SK-N-SH (cell line): ENCODE measurements at regions not wholly inside any gene's neighbourhood (a gene's known extent, or its start where the extent isn't known, plus 50 kb on each side); places are given as distances from the start of the nearest gene placed in this dataset.

Experiments
- CTCF ChIA-PET: fragments of 300-600, 350-600 bp; formaldehyde crosslinking; extraction: SDS; loops from one replicate; lab custom pipeline; 2021; lab: Yijun Ruan, JAX
- POLR2A ChIA-PET: fragments of 350-600 bp; sonication (Branson Sonifier 250); formaldehyde crosslinking; extraction: SDS; loops from one replicate; lab custom pipeline; 2020; ENCODE audit warnings: antibody characterized with exemption, inconsistent platforms; lab: Yijun Ruan, JAX
- DNase-seq: peaks from one replicate; pipeline ENCODE4 v3.0.0; 2012
- H2AFZ ChIP-seq: fragments of 200-600 bp; sonication (generic); 2 replicates; pipeline ENCODE4 v1.8.1; 2016; ENCODE audit warnings: antibody characterized with exemption, mild to moderate bottlenecking, low read depth
- H3F3A ChIP-seq: fragments of 200-600 bp; sonication (generic); replicated peaks from 2 replicates; pipeline ENCODE3; 2016; ENCODE audit warnings: antibody characterized with exemption, mild to moderate bottlenecking; ENCODE audit not compliant: insufficient read depth
- H3K27ac ChIP-seq, 2 experiments: fragments of 200-500 bp in 1 of 2; fragments of 200-600 bp in 1 of 2; sonication (Bioruptor generic) in 1 of 2; sonication (generic), shearing (Covaris generic) in 1 of 2; 2 replicates each; pipeline versions ENCODE4 v1.5.1 to v1.6.1; 2014 to 2016; ENCODE audit warnings: low read depth in 2 of 2, inconsistent platforms in 1 of 2, low read length in 1 of 2, mild to moderate bottlenecking in 1 of 2, mixed read lengths in 1 of 2
- H3K27me3 ChIP-seq: fragments of 200-600 bp; sonication (generic), shearing (Covaris generic); 2 replicates; pipeline ENCODE4 v1.6.1; 2016; ENCODE audit warnings: mixed run types; ENCODE audit not compliant: insufficient read depth
- H3K36me3 ChIP-seq, 2 experiments: fragments of 200-500 bp in 1 of 2; fragments of 200-600 bp in 1 of 2; sonication (Bioruptor generic) in 1 of 2; sonication (generic) in 1 of 2; replicated peaks in 1 of 2; 2 replicates each; pipeline versions ENCODE3 to v1.5.1; 2014 to 2016; ENCODE audit warnings: low read length in 1 of 2, mild to moderate bottlenecking in 1 of 2; ENCODE audit not compliant: insufficient read depth in 2 of 2, control insufficient read depth in 1 of 2
- H3K4me1 ChIP-seq, 2 experiments: fragments of 200-500 bp in 1 of 2; fragments of 200-600 bp in 1 of 2; sonication (Bioruptor generic) in 1 of 2; sonication (generic), shearing (Covaris generic) in 1 of 2; 2 replicates each; pipeline versions ENCODE4 v1.5.1 to v1.6.1; 2014 to 2016; ENCODE audit warnings: low read depth in 1 of 2, low read length in 1 of 2, mixed run types in 1 of 2; ENCODE audit not compliant: insufficient read depth in 2 of 2, control insufficient read depth in 1 of 2
- H3K4me2 ChIP-seq: fragments of 200-600 bp; sonication (generic), shearing (Covaris generic); 2 replicates; pipeline ENCODE4 v1.6.1; 2017; ENCODE audit warnings: mixed run types
- H3K4me3 ChIP-seq, 2 experiments: fragments of 200-500 bp in 1 of 2; fragments of 200-600 bp in 1 of 2; sonication (Bioruptor generic) in 1 of 2; sonication (generic), shearing (Covaris generic) in 1 of 2; 2 replicates each; pipeline versions ENCODE4 v1.5.1 to v1.8.1; 2014 to 2016; ENCODE audit warnings: low read depth in 2 of 2, inconsistent platforms in 1 of 2, low read length in 1 of 2, mild to moderate bottlenecking in 1 of 2, mixed read lengths in 1 of 2, moderate library complexity in 1 of 2
- H3K79me2 ChIP-seq: fragments of 200-600 bp; sonication (generic); 2 replicates; pipeline ENCODE4 v1.8.1; 2017; ENCODE audit warnings: mild to moderate bottlenecking; ENCODE audit not compliant: insufficient read depth
- H3K9ac ChIP-seq: fragments of 200-600 bp; sonication (generic); 2 replicates; pipeline ENCODE4 v1.6.1; 2017; ENCODE audit warnings: mixed run types
- H3K9me2 ChIP-seq: fragments of 200-600 bp; sonication (generic); 2 replicates; pipeline ENCODE4 v1.6.1; 2017; ENCODE audit warnings: mixed run types
- H3K9me3 ChIP-seq: fragments of 200-600 bp; sonication (generic); 2 replicates; pipeline ENCODE4 v1.6.1; 2017; ENCODE audit warnings: mixed run types, mild to moderate bottlenecking, moderate library complexity
- H4K20me1 ChIP-seq: fragments of 200-600 bp; sonication (generic); 2 replicates; pipeline ENCODE4 v1.6.1; 2017; ENCODE audit warnings: mild to moderate bottlenecking, mixed run types; ENCODE audit not compliant: insufficient read depth
- ELF1 ChIP-seq: IDR thresholded peaks from 2 replicates; pipeline ENCODE4 v1.4.0; 2012
- FOSL2 ChIP-seq: IDR thresholded peaks from 2 replicates; pipeline ENCODE4 v1.4.0; 2012; ENCODE audit warnings: low read depth, mild to moderate bottlenecking, moderate library complexity, borderline replicate concordance
- GATA2 ChIP-seq: sonication (generic); formaldehyde crosslinking; IDR thresholded peaks from 2 replicates; pipeline ENCODE4 v1.5.0; 2020; ENCODE audit warnings: mild to moderate bottlenecking, missing genetic modification reagents
- IRF3 ChIP-seq: fragments of 150-350 bp; IDR thresholded peaks from 2 replicates; pipeline ENCODE4 v1.6.1; 2016; ENCODE audit warnings: mild to moderate bottlenecking, low read depth, low read length
- NRF1 ChIP-seq: IDR thresholded peaks from 2 replicates; pipeline ENCODE4 v1.6.1; 2012; ENCODE audit warnings: low read depth, mild to moderate bottlenecking, low read length
- RCOR1 ChIP-seq: fragments of 150-350 bp; IDR thresholded peaks from 2 replicates; pipeline ENCODE4 v1.6.1; 2017; ENCODE audit warnings: antibody characterized with exemption, low read length
- RXRA ChIP-seq: IDR thresholded peaks from 2 replicates; pipeline ENCODE4 v1.4.0; 2012; ENCODE audit warnings: low read depth, mild to moderate bottlenecking, borderline replicate concordance
- SIN3A ChIP-seq: IDR thresholded peaks from 2 replicates; pipeline ENCODE4 v1.6.1; 2012; ENCODE audit warnings: low read depth, mild to moderate bottlenecking, low read length, moderate library complexity, borderline replicate concordance
- SMC3 ChIP-seq: IDR thresholded peaks from 2 replicates; pipeline ENCODE4 v1.6.1; 2012; ENCODE audit warnings: low read depth, low read length, improper control_type of control experiment
- WGBS: methylation state at CpG from one replicate; pipeline ENCODE4 v1.1.6; 2017; ENCODE audit warnings: low lambda C conversion rate; 5-methylcytosine and 5-hydroxymethylcytosine counted together
- TF ChIP-seq, protein P1 (sequence below): IDR thresholded peaks from 2 replicates; pipeline ENCODE4 v1.4.0; 2012; ENCODE audit warnings: low read depth

GRCh38 chr6:68427630-68428029, 207.5 kb upstream of the ADGRB3 start:
- POLR2A ChIA-PET: no interaction called here
- no peak overlapping the region for H2AFZ ChIP-seq
- no peak for DNase-seq
- no peaks in the 10 kb centered on the region for H3K27me3 ChIP-seq
- H3K9ac ChIP-seq: no peak overlapping the region
- H4K20me1 ChIP-seq: no peaks in the 10 kb centered on the region
- H3K4me1 ChIP-seq: no peaks in the 10 kb centered on the region
- H3K9me2 ChIP-seq: no peaks in the 10 kb centered on the region
- H3K79me2 ChIP-seq: no peaks in the 10 kb centered on the region
- H3K4me3 ChIP-seq: no peak overlapping the region
- CTCF ChIA-PET: no interaction called here
- H3K4me2 ChIP-seq: no peak overlapping the region
- TF ChIP-seq, protein P1, sequence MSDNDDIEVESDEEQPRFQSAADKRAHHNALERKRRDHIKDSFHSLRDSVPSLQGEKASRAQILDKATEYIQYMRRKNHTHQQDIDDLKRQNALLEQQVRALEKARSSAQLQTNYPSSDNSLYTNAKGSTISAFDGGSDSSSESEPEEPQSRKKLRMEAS: no peak
- TF ChIP-seq RXRA: no peak
- TF ChIP-seq SIN3A: no peak
- no peak for TF ChIP-seq SMC3
- TF ChIP-seq FOSL2: no peak
- TF ChIP-seq IRF3: no peak
- TF ChIP-seq ELF1: no peak
- no peaks in the 10 kb centered on the region for H3F3A ChIP-seq
- no peak overlapping the region for H3K27ac ChIP-seq
- no peaks in the 10 kb centered on the region for H3K36me3 ChIP-seq
- no peaks in the 10 kb centered on the region; the same call in 1 of the 2 replicates for H3K9me3 ChIP-seq

DNA sequence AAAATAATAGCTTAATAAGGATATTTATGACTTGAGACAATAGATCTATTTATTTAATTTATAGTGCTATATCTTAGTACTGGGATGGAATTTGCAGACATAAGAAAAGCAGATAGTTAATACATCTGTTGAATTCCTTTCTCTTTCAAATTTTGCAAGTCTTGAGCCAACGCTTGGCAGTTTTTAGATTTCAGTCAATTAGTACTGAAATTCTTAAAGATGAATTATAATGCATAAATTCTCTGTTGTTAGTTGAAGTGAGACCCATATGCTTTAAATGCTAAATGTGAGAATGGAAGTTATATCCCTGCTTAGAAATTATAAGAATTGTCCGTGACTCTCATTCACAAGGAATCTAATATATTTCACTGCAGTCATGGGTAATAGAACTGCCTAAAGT, 225.1 kb upstream of the ADGRB3 start:
- Histone ChIP-seq H3K27me3 (no peaks in the 10 kb centered on the region), H3K9me3 (no peaks in the 10 kb centered on the region), H2AFZ (no peak overlapping the region), H3K4me3 (no peak overlapping the region), H4K20me1 (no peaks in the 10 kb centered on the region), H3K36me3 (no peaks in the 10 kb centered on the region), H3K9ac (no peak overlapping the region), H3K4me1 (no peaks in the 10 kb centered on the region), H3K9me2 (no peaks in the 10 kb centered on the region; the same call in 1 of the 2 replicates), H3K4me2 (no peak overlapping the region), H3K27ac (no peak overlapping the region), H3F3A (no peaks in the 10 kb centered on the region), H3K79me2 (no peaks in the 10 kb centered on the region)
- TF ChIP-seq RCOR1 (no peak), RXRA (no peak), GATA2 (CRISPR knock-in tag) (no peak), IRF3 (no peak)
- WGBS: 37% methylated on average over 2 of the region's 2 CpGs
- CTCF ChIA-PET: no interaction called here
- POLR2A ChIA-PET: no interaction called here
- no peak for DNase-seq

GRCh38 chr6:68400396-68400795, 234.7 kb upstream of the ADGRB3 start:
- H3F3A ChIP-seq: no peaks in the 10 kb centered on the region
- no peaks in the 10 kb centered on the region for H3K9me2 ChIP-seq
- no peak for DNase-seq
- no peaks in the 10 kb centered on the region for H3K27me3 ChIP-seq
- H3K4me2 ChIP-seq: no peak overlapping the region
- H2AFZ ChIP-seq: no peak overlapping the region
- H3K27ac ChIP-seq: no peak overlapping the region
- no peaks in the 10 kb centered on the region for H3K36me3 ChIP-seq
- H3K79me2 ChIP-seq: no peaks in the 10 kb centered on the region
- H3K4me3 ChIP-seq: no peak overlapping the region
- CTCF ChIA-PET: no interaction called here
- H3K4me1 ChIP-seq: no peaks in the 10 kb centered on the region
- H3K9me3 ChIP-seq: no peaks in the 10 kb centered on the region
- WGBS: 51% methylated on average over 2 of the region's 2 CpGs
- H4K20me1 ChIP-seq: no peaks in the 10 kb centered on the region
- TF ChIP-seq NRF1: no peak
- TF ChIP-seq, all 33 proteins: peak for 0
- POLR2A ChIA-PET: no interaction called here
- no peak overlapping the region for H3K9ac ChIP-seq
